SU-DHL-6 (cell line): ENCODE measurements at regions not wholly inside any gene's neighbourhood (a gene's known extent, or its start where the extent isn't known, plus 50 kb on each side); places are given as distances from the start of the nearest gene placed in this dataset.

Source experiments
- CTCF ChIP-seq: fragments of 200-600 bp; sonication (generic); IDR thresholded peaks from one replicate; pipeline ENCODE4 v1.5.1; 2017; ENCODE audit warnings: antibody characterized with exemption, mild to moderate bottlenecking, low read length, moderate library complexity; ENCODE audit not compliant: insufficient read depth, poor library complexity, severe bottlenecking
- EZH2phosphoT487 ChIP-seq: fragments of 200-600 bp; sonication (generic), shearing (Covaris generic); conservative IDR thresholded peaks from 2 replicates; pipeline ENCODE4 v1.6.1; 2018; ENCODE audit warnings: mild to moderate bottlenecking, antibody characterized with exemption, low read length, moderate library complexity, mixed read lengths

- TF ChIP-seq CTCF (no peak), EZH2phosphoT487 (no peak)
Measured at GRCh38 chr2:42914860-42915259, 122.5 kb upstream of the HAAO start.
